Liver (tissue), 8 donors: ENCODE measurements at regions not wholly inside any gene's neighbourhood (a gene's known extent, or its start where the extent isn't known, plus 50 kb on each side); places are given as distances from the start of the nearest gene placed in this dataset.

Source experiments
- DNase-seq: peaks from one replicate; pipeline ENCODE4 v3.0.0-alpha.2; 2017; ENCODE audit warnings: low spot score
- H3K27ac ChIP-seq, 2 donors: one replicate each; pipeline ENCODE4 v1.7.0; 2013; ENCODE audit warnings: inconsistent platforms in 2 of 2, low read length in 2 of 2, control low read depth in 1 of 2, low read depth in 1 of 2, mild to moderate bottlenecking in 1 of 2
- H3K27me3 ChIP-seq, 4 donors: one replicate each; pipeline versions ENCODE4 v1.6.1 to v1.7.0; 2013; ENCODE audit warnings: low read length in 3 of 4, inconsistent platforms in 1 of 4, mild to moderate bottlenecking in 1 of 4, moderate library complexity in 1 of 4; ENCODE audit not compliant: control insufficient read depth in 4 of 4, insufficient read depth in 4 of 4
- H3K36me3 ChIP-seq, 4 donors: one replicate each; pipeline versions ENCODE4 v1.6.1 to v1.7.0; 2013; ENCODE audit warnings: low read length in 3 of 4, mild to moderate bottlenecking in 3 of 4, low read depth in 1 of 4, moderate library complexity in 1 of 4; ENCODE audit not compliant: control insufficient read depth in 4 of 4, insufficient read depth in 3 of 4
- H3K4me1 ChIP-seq, 4 donors: one replicate each; pipeline versions ENCODE4 v1.6.1 to v1.7.0; 2013; ENCODE audit warnings: low read length in 3 of 4, mild to moderate bottlenecking in 3 of 4, moderate library complexity in 1 of 4; ENCODE audit not compliant: control insufficient read depth in 4 of 4, insufficient read depth in 4 of 4
- H3K4me3 ChIP-seq, 3 donors: one replicate each; pipeline versions ENCODE4 v1.6.1 to v1.7.0; 2013; ENCODE audit warnings: low read length in 3 of 3, control low read depth in 1 of 3, low read depth in 1 of 3, mild to moderate bottlenecking in 1 of 3
- H3K9ac ChIP-seq, 2 donors: one replicate each; pipeline ENCODE4 v1.7.0; 2013; ENCODE audit warnings: low read length in 2 of 2, mild to moderate bottlenecking in 2 of 2, moderate library complexity in 2 of 2, control low read depth in 1 of 2, low read depth in 1 of 2
- H3K9me3 ChIP-seq, 4 donors: one replicate each; pipeline versions ENCODE4 v1.6.1 to v1.7.0; 2013; ENCODE audit warnings: low read length in 3 of 4; ENCODE audit not compliant: control insufficient read depth in 4 of 4
- CTCF ChIP-seq: fragments of 150-350 bp; IDR thresholded peaks from 2 replicates; pipeline ENCODE4 v1.5.1; 2017; ENCODE audit warnings: improper control_type of control experiment, low read depth, low read length; ENCODE audit not compliant: missing input control
- FOXA1 ChIP-seq: IDR thresholded peaks from 2 replicates; pipeline ENCODE4 v1.6.1; 2016; ENCODE audit warnings: antibody characterized with exemption
- FOXA2 ChIP-seq: IDR thresholded peaks from 2 replicates; pipeline ENCODE4 v1.6.1; 2016; ENCODE audit warnings: antibody characterized with exemption
- GABPA ChIP-seq, 2 donors: IDR thresholded peaks in 1 of 2; conservative IDR thresholded peaks in 1 of 2; 2 replicates each; pipeline ENCODE4 v1.6.1; 2016; ENCODE audit warnings: antibody characterized with exemption in 2 of 2, mild to moderate bottlenecking in 1 of 2, moderate library complexity in 1 of 2
- HNF4A ChIP-seq, 2 donors: conservative IDR thresholded peaks; 2 replicates each; pipeline ENCODE4 v1.6.1; 2016; ENCODE audit warnings: antibody characterized with exemption in 2 of 2, mild to moderate bottlenecking in 2 of 2
- JUND ChIP-seq, 2 donors: IDR thresholded peaks; 2 replicates each; pipeline ENCODE4 v1.6.1; 2016; ENCODE audit warnings: antibody characterized with exemption in 2 of 2
- MAX ChIP-seq: IDR thresholded peaks from 2 replicates; pipeline ENCODE4 v1.6.1; 2016; ENCODE audit warnings: antibody characterized with exemption
- NR2F2 ChIP-seq: IDR thresholded peaks from 2 replicates; pipeline ENCODE4 v1.6.1; 2016; ENCODE audit warnings: antibody characterized with exemption
- RAD21 ChIP-seq, 2 donors: IDR thresholded peaks; 2 replicates each; pipeline ENCODE4 v1.6.1; 2016; ENCODE audit warnings: antibody characterized with exemption in 2 of 2, mild to moderate bottlenecking in 2 of 2
- REST ChIP-seq: IDR thresholded peaks from 2 replicates; pipeline ENCODE4 v1.6.1; 2016; ENCODE audit warnings: antibody characterized with exemption, mild to moderate bottlenecking
- RXRA ChIP-seq, 2 donors: IDR thresholded peaks; 2 replicates each; pipeline ENCODE4 v1.6.1; 2017 to 2018; ENCODE audit warnings: antibody characterized with exemption in 2 of 2, mild to moderate bottlenecking in 1 of 2
- SP1 ChIP-seq: IDR thresholded peaks from 2 replicates; pipeline ENCODE4 v1.6.1; 2018; ENCODE audit warnings: antibody characterized with exemption, mild to moderate bottlenecking
- YY1 ChIP-seq: IDR thresholded peaks from 2 replicates; pipeline ENCODE4 v1.6.1; 2016; ENCODE audit warnings: antibody characterized with exemption, mild to moderate bottlenecking
- ZBTB33 ChIP-seq: IDR thresholded peaks from 2 replicates; pipeline ENCODE4 v1.6.1; 2016; ENCODE audit warnings: antibody characterized with exemption
- WGBS: extraction: QIAGEN DNeasy Blood & Tissue Kit; methylation state at CpG from one replicate; pipeline ENCODE4 v1.1.7; 2013; 5-methylcytosine and 5-hydroxymethylcytosine counted together
- donor health status: healthy.
- donor health status: healthy.
- donor health status: healthy.
- donor health status: healthy.
- donor health status: healthy.

GRCh38 chr12:93970900-93971688, 177.3 kb upstream of the PLXNC1 start:
- no peak for TF ChIP-seq JUND (IDR thresholded peaks at IDR 0.05)
- TF ChIP-seq NR2F2: no peak
- TF ChIP-seq FOXA1: no peak
- TF ChIP-seq HNF4A (conservative IDR thresholded peaks at IDR 0.05): no peak
- no peak for TF ChIP-seq SP1
- TF ChIP-seq GABPA (IDR thresholded peaks at IDR 0.05 in 1 of 2, conservative IDR thresholded peaks at IDR 0.05 in 1 of 2): no peak
- no peak for TF ChIP-seq REST
- no peak for TF ChIP-seq CTCF
- TF ChIP-seq ZBTB33: no peak
- TF ChIP-seq RXRA (IDR thresholded peaks at IDR 0.05): no peak
- TF ChIP-seq MAX: no peak
- TF ChIP-seq FOXA2: no peak
- TF ChIP-seq YY1: no peak
- no peak for TF ChIP-seq RAD21 (IDR thresholded peaks at IDR 0.05)
- H3K36me3 ChIP-seq: no peaks in the 10 kb centered on the region
- H3K4me3 ChIP-seq: no peak overlapping the region
- H3K9ac ChIP-seq: no peak overlapping the region
- DNase-seq: no peak
- H3K27me3 ChIP-seq: no peaks in the 10 kb centered on the region
- no peaks in the 10 kb centered on the region for H3K4me1 ChIP-seq
- H3K9me3 ChIP-seq: no peaks in the 10 kb centered on the region
- H3K27ac ChIP-seq: no peak overlapping the region
- 88% methylated on average over 10 of the region's 10 CpGs for WGBS
